Mammary epithelial cell (primary cell): ENCODE measurements at regions not wholly inside any gene's neighbourhood (a gene's known extent, or its start where the extent isn't known, plus 50 kb on each side); places are given as distances from the start of the nearest gene placed in this dataset.

Experiments
- EZH2 ChIP-seq: IDR thresholded peaks from 2 replicates; pipeline ENCODE4 v1.6.1; 2012; ENCODE audit warnings: low read length, inconsistent platforms, borderline replicate concordance
- TF ChIP-seq, protein P1 (sequence below), 2 donors: IDR thresholded peaks in 1 of 2; conservative IDR thresholded peaks in 1 of 2; 2 replicates each; pipeline ENCODE4 v1.5.1; 2011 to 2012; ENCODE audit warnings: inconsistent platforms in 2 of 2, low read length in 2 of 2, mild to moderate bottlenecking in 2 of 2, control low read depth in 1 of 2, low read depth in 1 of 2; ENCODE audit not compliant: insufficient read depth in 1 of 2; ENCODE audit errors: extremely low read depth in 1 of 2

DNA sequence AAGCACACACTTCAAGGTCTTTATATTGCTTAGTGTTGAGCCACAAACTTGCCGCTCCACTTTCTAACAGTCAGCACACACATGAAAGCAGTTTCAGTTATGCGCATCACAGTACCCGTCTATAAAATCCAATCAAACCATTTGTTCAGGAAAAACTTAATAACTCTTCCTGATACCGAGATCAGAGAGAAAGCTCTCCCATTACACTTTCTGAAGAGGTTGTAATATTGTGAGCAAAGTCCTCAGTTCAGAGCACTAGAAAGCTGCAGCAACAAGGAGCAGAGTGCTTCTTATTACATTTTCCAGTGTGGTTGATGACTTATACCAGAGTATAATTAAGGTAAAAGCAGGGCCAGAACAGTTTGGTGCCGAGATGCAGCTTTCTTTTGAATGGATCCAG lies 102.8 kb upstream of the F3 start:
- TF ChIP-seq, protein P1, sequence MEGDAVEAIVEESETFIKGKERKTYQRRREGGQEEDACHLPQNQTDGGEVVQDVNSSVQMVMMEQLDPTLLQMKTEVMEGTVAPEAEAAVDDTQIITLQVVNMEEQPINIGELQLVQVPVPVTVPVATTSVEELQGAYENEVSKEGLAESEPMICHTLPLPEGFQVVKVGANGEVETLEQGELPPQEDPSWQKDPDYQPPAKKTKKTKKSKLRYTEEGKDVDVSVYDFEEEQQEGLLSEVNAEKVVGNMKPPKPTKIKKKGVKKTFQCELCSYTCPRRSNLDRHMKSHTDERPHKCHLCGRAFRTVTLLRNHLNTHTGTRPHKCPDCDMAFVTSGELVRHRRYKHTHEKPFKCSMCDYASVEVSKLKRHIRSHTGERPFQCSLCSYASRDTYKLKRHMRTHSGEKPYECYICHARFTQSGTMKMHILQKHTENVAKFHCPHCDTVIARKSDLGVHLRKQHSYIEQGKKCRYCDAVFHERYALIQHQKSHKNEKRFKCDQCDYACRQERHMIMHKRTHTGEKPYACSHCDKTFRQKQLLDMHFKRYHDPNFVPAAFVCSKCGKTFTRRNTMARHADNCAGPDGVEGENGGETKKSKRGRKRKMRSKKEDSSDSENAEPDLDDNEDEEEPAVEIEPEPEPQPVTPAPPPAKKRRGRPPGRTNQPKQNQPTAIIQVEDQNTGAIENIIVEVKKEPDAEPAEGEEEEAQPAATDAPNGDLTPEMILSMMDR (conservative IDR thresholded peaks at IDR 0.05 in 1 of 2, IDR thresholded peaks at IDR 0.05 in 1 of 2; ENCODE audit: extremely low read depth in 1 of 2, insufficient read depth in 1 of 2, low read depth in 1 of 2, low read length in 2 of 2): no peak
- TF ChIP-seq EZH2: no peak
